Panc1 (cell line): ENCODE measurements at regions not wholly inside any gene's neighbourhood (a gene's known extent, or its start where the extent isn't known, plus 50 kb on each side); places are given as distances from the start of the nearest gene placed in this dataset.

ENCODE experiments used
- ATAC-seq: fragments of 200-7000 bp; cut with Tn5 transposase; 2 replicates; pipeline ENCODE4 v1.9.1; 2020; ENCODE audit warnings: mild to moderate bottlenecking, moderate library complexity
- BruUV-seq: library from RNA; stranded (reverse); fragments of 400-500 nt; replicated peaks from 2 replicates; lab custom pipeline; 2021; lab: Mats Ljungman, UMichigan
- CTCF ChIA-PET: fragments of 300-600 bp; sonication (Branson Sonifier 250); formaldehyde crosslinking; loops from one replicate; lab custom pipeline; 2022; ENCODE audit warnings: antibody characterized with exemption; lab: Charles Lee
- POLR2A ChIA-PET: fragments of 300-600 bp; sonication (Branson Sonifier 250); formaldehyde crosslinking; loops from one replicate; lab custom pipeline; 2022; ENCODE audit warnings: antibody characterized with exemption; lab: Charles Lee
- DNase-seq: peaks from one replicate; pipeline ENCODE4 v3.0.0-alpha.2; 2010; ENCODE audit warnings: low read depth, low spot score
- H3K27ac ChIP-seq: 2 replicates; pipeline ENCODE4 v1.5.1; 2011; ENCODE audit warnings: mild to moderate bottlenecking, low read length, inconsistent platforms
- H3K27me3 ChIP-seq: fragments of 200-500 bp; sonication (Bioruptor generic); 2 replicates; pipeline ENCODE4 v1.6.0; 2014; ENCODE audit warnings: low read length, inconsistent platforms; ENCODE audit not compliant: control insufficient read depth, insufficient read depth
- H3K36me3 ChIP-seq: fragments of 200-500 bp; sonication (Bioruptor generic); 2 replicates; pipeline ENCODE4 v1.5.1; 2014; ENCODE audit warnings: inconsistent platforms, mild to moderate bottlenecking, low read length, moderate library complexity; ENCODE audit not compliant: control insufficient read depth, insufficient read depth
- H3K4me1 ChIP-seq: 2 replicates; pipeline ENCODE4 v1.5.1; 2011; ENCODE audit warnings: inconsistent platforms, mild to moderate bottlenecking, low read length, moderate library complexity; ENCODE audit not compliant: control insufficient read depth, insufficient read depth
- H3K4me3 ChIP-seq, 2 experiments: 2 replicates each; pipeline ENCODE4 v1.5.1; 2011 to 2012; ENCODE audit warnings: low read depth in 2 of 2, low read length in 2 of 2, mild to moderate bottlenecking in 2 of 2, inconsistent platforms in 1 of 2, moderate library complexity in 1 of 2
- H3K9me3 ChIP-seq: fragments of 200-500 bp; sonication (Bioruptor generic); 2 replicates; pipeline ENCODE4 v1.5.1; 2014; ENCODE audit warnings: low read depth, mild to moderate bottlenecking, inconsistent platforms, low read length, moderate library complexity; ENCODE audit not compliant: control insufficient read depth, insufficient read depth
- CTCF ChIP-seq: fragments of 450-650 bp; IDR thresholded peaks from 2 replicates; pipeline ENCODE4 v1.5.1; 2017; ENCODE audit warnings: mild to moderate bottlenecking
- POLR2AphosphoS5 ChIP-seq: IDR thresholded peaks from 2 replicates; pipeline ENCODE4 v1.6.1; 2012; ENCODE audit warnings: mild to moderate bottlenecking, low read depth, low read length, moderate library complexity
- REST ChIP-seq, 2 experiments: IDR thresholded peaks; 2 replicates each; pipeline ENCODE4 v1.6.1; 2011 to 2012; ENCODE audit warnings: low read depth in 2 of 2, control low read depth in 1 of 2, low read length in 1 of 2, mild to moderate bottlenecking in 1 of 2, moderate library complexity in 1 of 2; ENCODE audit not compliant: insufficient read depth in 1 of 2
- SIN3A ChIP-seq: IDR thresholded peaks from 2 replicates; pipeline ENCODE4 v1.6.1; 2012; ENCODE audit warnings: low read depth, mild to moderate bottlenecking, low read length, moderate library complexity, borderline replicate concordance; ENCODE audit not compliant: insufficient read depth
- TCF7L2 ChIP-seq: IDR thresholded peaks from 2 replicates; pipeline ENCODE4 v1.6.1; 2011; ENCODE audit warnings: mild to moderate bottlenecking, low read depth, low read length, inconsistent platforms
- in situ Hi-C: cut with HindIII; loops from 2 replicates; pipeline ENCODE4 v1.10.0; 2016; ENCODE audit warnings: low sequenced_read_pairs, low pct_unique_long_range_greater_than_20kb
- intact Hi-C: fragments of 100-400 bp; cut with micrococcal nuclease; formaldehyde crosslinking; loops from one replicate; pipeline ENCODE4 v1.10.0; 2022; ENCODE audit not compliant: unreplicated experiment

GRCh38 chr1:65025794-65026193, 59.4 kb upstream of the JAK1 start:
- CTCF ChIA-PET = no interaction called here
- in situ Hi-C loops = no loop called here
- H3K27me3 ChIP-seq = peaks cover 4% of the 10 kb centered on the region; the same call in 1 of the 2 replicates
- no peak overlapping the region for H3K27ac ChIP-seq
- ATAC-seq (no peak), DNase-seq (no peak)
- H3K9me3 ChIP-seq = no peaks in the 10 kb centered on the region
- intact Hi-C loops = no loop called here
- no TSS peak for BruUV-seq
- no peaks in the 10 kb centered on the region for H3K36me3 ChIP-seq
- H3K4me1 ChIP-seq = no peaks in the 10 kb centered on the region
- no peak for TF ChIP-seq TCF7L2
- TF ChIP-seq REST (IDR thresholded peaks at IDR 0.05; ENCODE audit: insufficient read depth in 1 of 2, low read depth in 2 of 2, low read length in 1 of 2) = no peak
- no peak for TF ChIP-seq POLR2AphosphoS5
- no peak for TF ChIP-seq CTCF
- TF ChIP-seq SIN3A = no peak
- POLR2A ChIA-PET = no interaction called here
- no peak overlapping the region for H3K4me3 ChIP-seq

GRCh38 chr1:65026235-65026634, 59.9 kb upstream of the JAK1 start:
- in situ Hi-C loops = no loop called here
- TF ChIP-seq REST (IDR thresholded peaks at IDR 0.05; ENCODE audit: insufficient read depth in 1 of 2, low read depth in 2 of 2, low read length in 1 of 2) (no peak), SIN3A (no peak), POLR2AphosphoS5 (no peak), TCF7L2 (no peak), CTCF (no peak)
- Histone ChIP-seq H3K4me1 (no peaks in the 10 kb centered on the region), H3K27me3 (peaks cover 4% of the 10 kb centered on the region; the same call in 1 of the 2 replicates), H3K4me3 (no peak overlapping the region), H3K9me3 (no peaks in the 10 kb centered on the region), H3K36me3 (no peaks in the 10 kb centered on the region), H3K27ac (no peak overlapping the region)
- ATAC-seq (no peak), DNase-seq (no peak)
- no TSS peak for BruUV-seq
- ChIA-PET POLR2A (no interaction called here), CTCF (no interaction called here)
- intact Hi-C loops = no loop called here
